ENCODE measurements at regions not wholly inside any gene's neighbourhood (a gene's known extent, or its start where the extent isn't known, plus 50 kb on each side); places are given as distances from the start of the nearest gene placed in this dataset.

- H3K4me1 ChIP-seq (ENCODE audit: insufficient read depth, low read length, severe bottlenecking) = no peaks in the 10 kb centered on the region
- no peaks in the 10 kb centered on the region for H3K27me3 ChIP-seq (ENCODE audit: insufficient read depth, low read length)
- H3K4me3 ChIP-seq (ENCODE audit: low read depth, low read length, poor library complexity, severe bottlenecking) = no peak overlapping the region
- no peak overlapping the region for H3K4me2 ChIP-seq (ENCODE audit: low read length)
- H4K20me1 ChIP-seq (ENCODE audit: insufficient read depth, low read length) = no peaks in the 10 kb centered on the region
- no peaks in the 10 kb centered on the region for H3K9me3 ChIP-seq (ENCODE audit: low read length)
- H2AFZ ChIP-seq (ENCODE audit: low read length) = no peak overlapping the region
- H3K27ac ChIP-seq (ENCODE audit: low read depth, low read length, poor library complexity, severe bottlenecking) = no peak overlapping the region
- no peak for TF ChIP-seq EZH2 (IDR thresholded peaks at IDR 0.05; ENCODE audit: borderline replicate concordance, low read length)
- no peak for TF ChIP-seq CTCF (IDR thresholded peaks at IDR 0.05; ENCODE audit: low read length)
- H3K36me3 ChIP-seq (ENCODE audit: insufficient read depth, low read length) = no peaks in the 10 kb centered on the region
- no peaks in the 10 kb centered on the region for H3K9me2 ChIP-seq (ENCODE audit: low read depth, low read length)
- H3K9ac ChIP-seq (ENCODE audit: low read length) = no peak overlapping the region
- no peaks in the 10 kb centered on the region for H3K79me2 ChIP-seq (ENCODE audit: insufficient read depth, low read length)
- no peaks in the 10 kb centered on the region for H3F3A ChIP-seq (ENCODE audit: insufficient read depth, low read length)
Observed at GRCh38 chr5:63211448-63212132, 633.0 kb downstream of the LRRC70 start.

GRCh38 chr5:63205976-63206375 lies 627.4 kb downstream of the LRRC70 start:
- no peak overlapping the region for H3K27ac ChIP-seq (ENCODE audit: low read depth, low read length, poor library complexity, severe bottlenecking)
- no peaks in the 10 kb centered on the region for H3K27me3 ChIP-seq (ENCODE audit: insufficient read depth, low read length)
- no peaks in the 10 kb centered on the region for H3K9me3 ChIP-seq (ENCODE audit: low read length)
- H3K4me2 ChIP-seq (ENCODE audit: low read length) = no peak overlapping the region
- no peaks in the 10 kb centered on the region for H3K79me2 ChIP-seq (ENCODE audit: insufficient read depth, low read length)
- H4K20me1 ChIP-seq (ENCODE audit: insufficient read depth, low read length) = no peaks in the 10 kb centered on the region
- no peak overlapping the region for H3K4me3 ChIP-seq (ENCODE audit: low read depth, low read length, poor library complexity, severe bottlenecking)
- no peak overlapping the region for H2AFZ ChIP-seq (ENCODE audit: low read length)
- H3K36me3 ChIP-seq (ENCODE audit: insufficient read depth, low read length) = no peaks in the 10 kb centered on the region
- no peak overlapping the region for H3K9ac ChIP-seq (ENCODE audit: low read length)
- H3K4me1 ChIP-seq (ENCODE audit: insufficient read depth, low read length, severe bottlenecking) = no peaks in the 10 kb centered on the region
- H3K9me2 ChIP-seq (ENCODE audit: low read depth, low read length) = no peaks in the 10 kb centered on the region
- no peaks in the 10 kb centered on the region for H3F3A ChIP-seq (ENCODE audit: insufficient read depth, low read length)
- no peak for TF ChIP-seq EZH2 (IDR thresholded peaks at IDR 0.05; ENCODE audit: borderline replicate concordance, low read length)
- no peak for TF ChIP-seq CTCF (IDR thresholded peaks at IDR 0.05; ENCODE audit: low read length)

- no peaks in the 10 kb centered on the region for H3K79me2 ChIP-seq (ENCODE audit: insufficient read depth, low read length)
- H3K27me3 ChIP-seq (ENCODE audit: insufficient read depth, low read length) = no peaks in the 10 kb centered on the region
- no peak overlapping the region for H3K9ac ChIP-seq (ENCODE audit: low read length)
- no peak for TF ChIP-seq CTCF (IDR thresholded peaks at IDR 0.05; ENCODE audit: low read length)
- TF ChIP-seq EZH2 (IDR thresholded peaks at IDR 0.05; ENCODE audit: borderline replicate concordance, low read length) = no peak
- H3F3A ChIP-seq (ENCODE audit: insufficient read depth, low read length) = no peaks in the 10 kb centered on the region
- H3K9me2 ChIP-seq (ENCODE audit: low read depth, low read length) = no peaks in the 10 kb centered on the region
- H3K4me1 ChIP-seq (ENCODE audit: insufficient read depth, low read length, severe bottlenecking) = no peaks in the 10 kb centered on the region
- no peaks in the 10 kb centered on the region for H3K9me3 ChIP-seq (ENCODE audit: low read length)
- no peaks in the 10 kb centered on the region for H4K20me1 ChIP-seq (ENCODE audit: insufficient read depth, low read length)
- no peak overlapping the region for H3K27ac ChIP-seq (ENCODE audit: low read depth, low read length, poor library complexity, severe bottlenecking)
- H2AFZ ChIP-seq (ENCODE audit: low read length) = no peak overlapping the region
- H3K4me2 ChIP-seq (ENCODE audit: low read length) = no peak overlapping the region
- no peaks in the 10 kb centered on the region for H3K36me3 ChIP-seq (ENCODE audit: insufficient read depth, low read length)
- H3K4me3 ChIP-seq (ENCODE audit: low read depth, low read length, poor library complexity, severe bottlenecking) = no peak overlapping the region
Observed at GRCh38 chr5:63201738-63202137, 623.1 kb downstream of the LRRC70 start.

Measured in OCI-LY1 (cell line).